ENCODE measurements at regions not wholly inside any gene's neighbourhood (a gene's known extent, or its start where the extent isn't known, plus 50 kb on each side); places are given as distances from the start of the nearest gene placed in this dataset.

DNA sequence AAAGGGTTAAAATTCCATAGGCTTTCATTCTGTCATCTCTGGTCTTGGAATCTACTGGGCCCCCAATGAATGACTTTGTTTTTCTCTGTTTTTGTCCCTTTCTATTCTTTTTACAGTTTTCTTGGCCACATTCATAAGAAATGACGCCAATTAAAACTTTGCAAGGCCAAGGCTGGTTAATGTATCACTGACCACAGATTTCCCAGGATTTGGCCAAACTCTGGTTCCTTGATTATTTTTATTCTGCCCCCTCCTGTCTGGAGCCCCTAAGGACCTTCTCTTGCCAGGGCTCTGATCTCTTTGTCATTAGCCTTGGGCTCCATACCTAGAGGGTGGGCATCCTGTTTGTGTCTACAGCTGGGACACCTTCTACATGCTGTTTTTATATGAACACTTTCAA, 388.9 kb upstream of the PAPPA start:
- TF ChIP-seq ZSCAN20 (CRISPR knock-in tag; IDR thresholded peaks at IDR 0.05; ENCODE audit: borderline replicate concordance), result no peak
- TF ChIP-seq SNRNP70 (IDR thresholded peaks at IDR 0.05; ENCODE audit: low read depth, low read length), result no peak
- no peak for TF ChIP-seq ZNF451 (CRISPR knock-in tag; IDR thresholded peaks at IDR 0.05)
- no peak for TF ChIP-seq ZNF629 (CRISPR knock-in tag; conservative IDR thresholded peaks at IDR 0.05)
- TF ChIP-seq POLR2A (IDR thresholded peaks at IDR 0.05; ENCODE audit: insufficient read depth in 1 of 2, low read depth in 2 of 2, low read length in 2 of 2), result no peak
- TF ChIP-seq FOXK1 (CRISPR knock-in tag; IDR thresholded peaks at IDR 0.05; ENCODE audit: borderline replicate concordance, low read depth), result no peak
- TF ChIP-seq, protein P1, sequence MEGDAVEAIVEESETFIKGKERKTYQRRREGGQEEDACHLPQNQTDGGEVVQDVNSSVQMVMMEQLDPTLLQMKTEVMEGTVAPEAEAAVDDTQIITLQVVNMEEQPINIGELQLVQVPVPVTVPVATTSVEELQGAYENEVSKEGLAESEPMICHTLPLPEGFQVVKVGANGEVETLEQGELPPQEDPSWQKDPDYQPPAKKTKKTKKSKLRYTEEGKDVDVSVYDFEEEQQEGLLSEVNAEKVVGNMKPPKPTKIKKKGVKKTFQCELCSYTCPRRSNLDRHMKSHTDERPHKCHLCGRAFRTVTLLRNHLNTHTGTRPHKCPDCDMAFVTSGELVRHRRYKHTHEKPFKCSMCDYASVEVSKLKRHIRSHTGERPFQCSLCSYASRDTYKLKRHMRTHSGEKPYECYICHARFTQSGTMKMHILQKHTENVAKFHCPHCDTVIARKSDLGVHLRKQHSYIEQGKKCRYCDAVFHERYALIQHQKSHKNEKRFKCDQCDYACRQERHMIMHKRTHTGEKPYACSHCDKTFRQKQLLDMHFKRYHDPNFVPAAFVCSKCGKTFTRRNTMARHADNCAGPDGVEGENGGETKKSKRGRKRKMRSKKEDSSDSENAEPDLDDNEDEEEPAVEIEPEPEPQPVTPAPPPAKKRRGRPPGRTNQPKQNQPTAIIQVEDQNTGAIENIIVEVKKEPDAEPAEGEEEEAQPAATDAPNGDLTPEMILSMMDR (CRISPR knock-in tag; IDR thresholded peaks at IDR 0.05), result no peak
- no peak for TF ChIP-seq RBAK (CRISPR knock-in tag; IDR thresholded peaks at IDR 0.05)
- no peak for TF ChIP-seq JUND (CRISPR knock-in tag; IDR thresholded peaks at IDR 0.05)
